ENCODE measurements at regions not wholly inside any gene's neighbourhood (a gene's known extent, or its start where the extent isn't known, plus 50 kb on each side); places are given as distances from the start of the nearest gene placed in this dataset.
A peak's percentile ranks its signal among the peaks of the same experiment; 100 is the strongest.

DNA sequence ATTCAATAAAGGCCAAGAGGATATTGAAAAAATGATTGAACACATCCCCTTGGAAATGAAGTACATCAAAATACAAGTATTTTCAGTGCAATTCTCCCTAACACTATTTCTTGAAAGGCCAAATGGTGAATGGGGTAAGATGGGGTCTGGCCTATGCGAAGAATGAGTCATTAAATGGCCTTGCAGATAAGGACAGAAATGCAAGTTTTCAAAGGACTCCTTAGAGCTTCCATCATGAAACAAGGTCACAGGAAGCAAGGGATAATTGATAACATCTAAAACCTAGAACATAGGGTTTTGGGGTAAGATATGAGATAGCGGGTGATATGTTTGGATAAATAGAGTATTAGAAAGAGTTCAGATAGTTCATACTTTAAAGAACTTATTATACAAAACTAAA lies 109.3 kb upstream of the ABCB5 start:
- no peaks in the 10 kb centered on the region for H3K4me1 ChIP-seq
- no peaks in the 10 kb centered on the region for H3K9me3 ChIP-seq
- no peaks in the 10 kb centered on the region for H3K27me3 ChIP-seq
- TF ChIP-seq CTCF (IDR thresholded peaks at IDR 0.05): no peak
- WGBS, 2 donors: 52 to 79% methylated on average over 2 of the region's 2 CpGs
- H3K4me3 ChIP-seq: no peak overlapping the region
- intact Hi-C loops (cut with DNase I): no loop called here
- FAIRE-seq (no peak), DNase-seq (no peak), ATAC-seq (no peak)
- no peaks in the 10 kb centered on the region for H3K36me3 ChIP-seq
- H3K27ac ChIP-seq: no peak overlapping the region

- no peak overlapping the region for H3K27ac ChIP-seq
- H3K4me1 ChIP-seq: no peaks in the 10 kb centered on the region
- 83 to 88% methylated on average over 1 of the region's 1 CpG for WGBS, 2 donors
- no peaks in the 10 kb centered on the region for H3K9me3 ChIP-seq
- no peaks in the 10 kb centered on the region for H3K36me3 ChIP-seq
- DNase-seq (no peak), ATAC-seq (no peak), FAIRE-seq (no peak)
- H3K27me3 ChIP-seq: no peaks in the 10 kb centered on the region
- no peak overlapping the region for H3K4me3 ChIP-seq
- TF ChIP-seq CTCF (IDR thresholded peaks at IDR 0.05): no peak
- intact Hi-C loops (cut with DNase I): no loop called here
Measured at GRCh38 chr7:20507157-20507556, 108.3 kb upstream of the ABCB5 start.

- Histone ChIP-seq H3K27me3 (no peaks in the 10 kb centered on the region), H3K4me3 (no peak overlapping the region), H3K9me3 (no peaks in the 10 kb centered on the region), H3K4me1 (no peaks in the 10 kb centered on the region), H3K36me3 (no peaks in the 10 kb centered on the region), H3K27ac (no peak overlapping the region)
- WGBS, 2 donors: 75 to 79% methylated on average over 4 of the region's 4 CpGs
- no peak for TF ChIP-seq CTCF (IDR thresholded peaks at IDR 0.05)
- ATAC-seq (peak in 1 of 4 donors; percentile 72), FAIRE-seq (no peak), DNase-seq (no peak)
- intact Hi-C loops (cut with DNase I): no loop called here
Measured at GRCh38 chr7:20508109-20508508, 107.4 kb upstream of the ABCB5 start.

- Histone ChIP-seq H3K36me3 (no peaks in the 10 kb centered on the region), H3K4me1 (no peaks in the 10 kb centered on the region), H3K4me3 (no peak overlapping the region), H3K27ac (no peak overlapping the region), H3K27me3 (no peaks in the 10 kb centered on the region), H3K9me3 (no peaks in the 10 kb centered on the region)
- FAIRE-seq: no peak
- intact Hi-C loops (cut with DNase I): no loop called here
- 50 to 55% methylated on average over 4 of the region's 4 CpGs for WGBS, 2 donors
- no peak for DNase-seq
- no peak for TF ChIP-seq CTCF (IDR thresholded peaks at IDR 0.05)
- no peak for ATAC-seq
Measured at GRCh38 chr7:20509892-20510572, 105.4 kb upstream of the ABCB5 start.

DNA sequence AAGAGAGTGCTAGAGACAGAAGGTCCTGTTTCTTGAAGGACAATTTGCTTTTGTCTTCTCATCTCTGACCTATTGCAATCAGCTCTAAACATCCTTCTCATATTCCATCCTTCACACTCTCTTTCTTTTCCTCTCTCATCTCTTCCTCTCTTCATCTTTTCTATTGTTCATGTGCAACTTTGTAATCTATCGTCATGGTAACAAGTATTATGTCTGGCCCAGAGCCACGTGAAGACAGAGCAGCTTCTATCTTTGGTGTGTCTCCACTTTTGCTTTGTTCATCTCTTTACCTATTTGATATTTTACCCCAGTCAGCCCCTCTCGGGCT lies 104.9 kb upstream of the ABCB5 start:
- TF ChIP-seq CTCF (IDR thresholded peaks at IDR 0.05): no peak
- Histone ChIP-seq H3K27ac (no peak overlapping the region), H3K36me3 (no peaks in the 10 kb centered on the region), H3K27me3 (no peaks in the 10 kb centered on the region), H3K4me3 (no peak overlapping the region), H3K4me1 (no peaks in the 10 kb centered on the region), H3K9me3 (no peaks in the 10 kb centered on the region)
- FAIRE-seq (no peak), DNase-seq (no peak), ATAC-seq (no peak)
- intact Hi-C loops (cut with DNase I): no loop called here
- WGBS, 2 donors: 49 to 65% methylated on average over 3 of the region's 3 CpGs
